MM.1S (cell line): ENCODE measurements at regions not wholly inside any gene's neighbourhood (a gene's known extent, or its start where the extent isn't known, plus 50 kb on each side); places are given as distances from the start of the nearest gene placed in this dataset.

Source experiments
- DNase-seq: peaks from one replicate; pipeline ENCODE4 v3.0.0-alpha.2; 2015
- H2AFZ ChIP-seq: fragments of 300-600 bp; sonication (generic); 2 replicates; pipeline ENCODE4 v1.6.0; 2016; ENCODE audit warnings: antibody characterized with exemption, low read length
- H3F3A ChIP-seq: fragments of 300-600 bp; sonication (generic); 2 replicates; pipeline ENCODE4 v1.6.1; 2016; ENCODE audit warnings: mild to moderate bottlenecking, antibody characterized with exemption, low read length, moderate library complexity, mixed read lengths; ENCODE audit not compliant: insufficient read depth
- H3K27ac ChIP-seq: fragments of 300-600 bp; sonication (generic); 2 replicates; pipeline ENCODE4 v1.5.1; 2016; ENCODE audit warnings: mild to moderate bottlenecking, low read length
- H3K27me3 ChIP-seq: fragments of 300-600 bp; sonication (generic); replicated peaks from 2 replicates; pipeline ENCODE4 v1.6.0; 2016; ENCODE audit warnings: low read length; ENCODE audit not compliant: insufficient read depth
- H3K36me3 ChIP-seq: fragments of 300-600 bp; sonication (generic); replicated peaks from 2 replicates; pipeline ENCODE4 v1.6.1; 2016; ENCODE audit warnings: mild to moderate bottlenecking, low read length, mixed read lengths; ENCODE audit not compliant: insufficient read depth
- H3K4me1 ChIP-seq: fragments of 300-600 bp; sonication (generic); 2 replicates; pipeline ENCODE4 v1.6.1; 2016; ENCODE audit warnings: low read length, mixed read lengths
- H3K4me2 ChIP-seq: fragments of 300-600 bp; sonication (generic); 2 replicates; pipeline ENCODE4 v1.6.0; 2016; ENCODE audit warnings: low read depth, low read length
- H3K4me3 ChIP-seq: fragments of 300-600 bp; sonication (generic); 2 replicates; pipeline ENCODE4 v1.5.1; 2016; ENCODE audit warnings: low read length, mixed read lengths
- H3K79me2 ChIP-seq: fragments of 300-600 bp; sonication (generic); 2 replicates; pipeline ENCODE4 v1.6.1; 2016; ENCODE audit warnings: mixed run types, low read length, mixed read lengths
- H3K9ac ChIP-seq: fragments of 300-600 bp; sonication (generic); 2 replicates; pipeline ENCODE4 v1.6.1; 2016; ENCODE audit warnings: low read length, mixed read lengths
- H3K9me2 ChIP-seq: fragments of 300-600 bp; sonication (generic); replicated peaks from 2 replicates; pipeline ENCODE4 v1.6.1; 2016; ENCODE audit warnings: mild to moderate bottlenecking, low read length, mixed read lengths; ENCODE audit not compliant: insufficient read depth
- H3K9me3 ChIP-seq: fragments of 300-600 bp; sonication (generic); replicated peaks from 2 replicates; pipeline ENCODE4 v1.6.1; 2016; ENCODE audit warnings: mild to moderate bottlenecking, low read length, mixed read lengths; ENCODE audit not compliant: insufficient read depth
- H4K20me1 ChIP-seq: fragments of 300-600 bp; sonication (generic); 2 replicates; pipeline ENCODE4 v1.6.1; 2016; ENCODE audit warnings: mild to moderate bottlenecking, low read length, moderate library complexity, mixed read lengths; ENCODE audit not compliant: insufficient read depth
- EZH2 ChIP-seq: fragments of 300-600 bp; sonication (generic); optimal IDR thresholded peaks from 2 replicates; pipeline ENCODE3; 2017; ENCODE audit warnings: low read depth, mild to moderate bottlenecking, antibody characterized with exemption, low read length, mixed read lengths
- EZH2phosphoT487 ChIP-seq: fragments of 300-600 bp; sonication (generic); IDR thresholded peaks from 2 replicates; pipeline ENCODE4 v1.6.1; 2018; ENCODE audit warnings: antibody characterized with exemption, low read length
- TF ChIP-seq, protein P1 (sequence below): fragments of 300-600 bp; sonication (generic); IDR thresholded peaks from 2 replicates; pipeline ENCODE4 v1.5.1; 2016; ENCODE audit warnings: antibody characterized with exemption, low read length, mixed read lengths

- Histone ChIP-seq H3K4me3 (no peak overlapping the region), H3K9me2 (no peaks in the 10 kb centered on the region), H3K27ac (no peak overlapping the region), H3K4me2 (no peak overlapping the region), H3K36me3 (no peaks in the 10 kb centered on the region), H3F3A (no peaks in the 10 kb centered on the region), H3K79me2 (no peaks in the 10 kb centered on the region), H3K9ac (no peak overlapping the region), H2AFZ (no peak overlapping the region), H3K27me3 (peaks cover 3% of the 10 kb centered on the region; the same call in 1 of the 2 replicates), H3K4me1 (peaks cover 8% of the 10 kb centered on the region; the same call in 1 of the 2 replicates), H3K9me3 (no peaks in the 10 kb centered on the region), H4K20me1 (no peaks in the 10 kb centered on the region)
- TF ChIP-seq, protein P1, sequence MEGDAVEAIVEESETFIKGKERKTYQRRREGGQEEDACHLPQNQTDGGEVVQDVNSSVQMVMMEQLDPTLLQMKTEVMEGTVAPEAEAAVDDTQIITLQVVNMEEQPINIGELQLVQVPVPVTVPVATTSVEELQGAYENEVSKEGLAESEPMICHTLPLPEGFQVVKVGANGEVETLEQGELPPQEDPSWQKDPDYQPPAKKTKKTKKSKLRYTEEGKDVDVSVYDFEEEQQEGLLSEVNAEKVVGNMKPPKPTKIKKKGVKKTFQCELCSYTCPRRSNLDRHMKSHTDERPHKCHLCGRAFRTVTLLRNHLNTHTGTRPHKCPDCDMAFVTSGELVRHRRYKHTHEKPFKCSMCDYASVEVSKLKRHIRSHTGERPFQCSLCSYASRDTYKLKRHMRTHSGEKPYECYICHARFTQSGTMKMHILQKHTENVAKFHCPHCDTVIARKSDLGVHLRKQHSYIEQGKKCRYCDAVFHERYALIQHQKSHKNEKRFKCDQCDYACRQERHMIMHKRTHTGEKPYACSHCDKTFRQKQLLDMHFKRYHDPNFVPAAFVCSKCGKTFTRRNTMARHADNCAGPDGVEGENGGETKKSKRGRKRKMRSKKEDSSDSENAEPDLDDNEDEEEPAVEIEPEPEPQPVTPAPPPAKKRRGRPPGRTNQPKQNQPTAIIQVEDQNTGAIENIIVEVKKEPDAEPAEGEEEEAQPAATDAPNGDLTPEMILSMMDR = no peak
- TF ChIP-seq EZH2 (no peak), EZH2phosphoT487 (no peak)
- DNase-seq = no peak
Observed at GRCh38 chr12:77328326-77328725, 263.0 kb upstream of the E2F7 start.

DNA sequence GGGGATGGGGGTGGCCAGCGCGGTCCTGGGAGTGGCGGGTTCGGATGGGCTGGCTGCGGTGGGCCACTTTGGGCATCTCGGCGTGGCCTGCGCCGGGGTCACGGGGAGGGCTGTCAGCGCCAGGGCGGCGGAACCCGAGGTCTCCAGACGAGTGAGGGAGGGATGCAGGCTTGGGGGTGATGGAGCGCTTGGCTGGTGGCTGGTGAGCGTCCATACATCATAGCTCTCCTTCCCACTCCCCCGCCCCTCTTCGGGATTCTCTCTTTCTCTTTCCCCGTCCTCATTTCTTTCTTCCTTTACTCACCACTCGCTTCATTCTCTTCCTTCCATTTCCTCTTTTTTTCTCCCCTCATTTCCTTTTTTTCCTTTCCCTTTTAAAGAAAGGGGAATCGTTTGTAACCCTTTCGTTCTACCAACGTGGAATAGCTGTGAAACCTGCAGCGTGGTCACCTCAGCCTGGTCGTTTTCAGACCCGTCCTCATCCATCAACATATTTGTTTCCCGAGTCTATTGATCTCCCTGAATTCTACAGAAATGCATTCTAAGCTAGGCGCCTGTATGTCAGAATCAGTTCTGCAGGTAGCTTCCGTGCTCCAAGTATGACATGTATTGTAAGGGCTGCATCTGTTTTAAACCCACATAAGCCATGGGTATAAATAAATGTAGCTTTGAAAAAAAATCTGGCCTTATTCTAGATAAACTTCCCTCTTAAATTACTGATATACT, 260.3 kb upstream of the E2F7 start:
- Histone ChIP-seq H3K9me3 (no peaks in the 10 kb centered on the region), H3F3A (no peaks in the 10 kb centered on the region), H3K27ac (no peak overlapping the region), H3K4me1 (peaks cover 8% of the 10 kb centered on the region; the same call in 1 of the 2 replicates), H4K20me1 (no peaks in the 10 kb centered on the region), H3K4me2 (peak overlapping the region; percentile 85; the same call in 1 of the 2 replicates), H2AFZ (peak overlapping the region; percentile 68), H3K79me2 (no peaks in the 10 kb centered on the region), H3K9me2 (no peaks in the 10 kb centered on the region), H3K4me3 (peak overlapping the region; percentile 84), H3K27me3 (peaks cover 3% of the 10 kb centered on the region; the same call in 1 of the 2 replicates), H3K9ac (no peak overlapping the region), H3K36me3 (no peaks in the 10 kb centered on the region)
- no peak for DNase-seq
- TF ChIP-seq EZH2 (no peak), EZH2phosphoT487 (no peak)

- TF ChIP-seq, protein P1 = peak; percentile 53
- TF ChIP-seq EZH2phosphoT487 = no peak
- Histone ChIP-seq H4K20me1 (no peaks in the 10 kb centered on the region), H3F3A (no peaks in the 10 kb centered on the region), H3K4me2 (peak overlapping the region; percentile 98), H3K9ac (peak overlapping the region; percentile 47; the same call in 1 of the 2 replicates), H3K36me3 (no peaks in the 10 kb centered on the region), H3K27me3 (peaks cover 3% of the 10 kb centered on the region; the same call in 1 of the 2 replicates), H3K4me1 (peaks cover 8% of the 10 kb centered on the region; the same call in 1 of the 2 replicates), H3K4me3 (peak overlapping the region; percentile 84), H3K9me2 (no peaks in the 10 kb centered on the region), H3K27ac (no peak overlapping the region), H3K79me2 (no peaks in the 10 kb centered on the region), H3K9me3 (no peaks in the 10 kb centered on the region), H2AFZ (peak overlapping the region; percentile 96)
- peak; percentile 83 for DNase-seq
Observed at GRCh38 chr12:77324763-77325468, 259.5 kb upstream of the E2F7 start.
